NT2/D1 (cell line): ENCODE measurements at regions not wholly inside any gene's neighbourhood (a gene's known extent, or its start where the extent isn't known, plus 50 kb on each side); places are given as distances from the start of the nearest gene placed in this dataset.

Experiments used
- DNase-seq: peaks from one replicate; pipeline ENCODE4 v3.0.0-alpha.2; 2011; ENCODE audit warnings: low read depth, low spot score
- H3K27me3 ChIP-seq: 2 replicates; pipeline ENCODE4 v1.6.0; 2011; ENCODE audit warnings: mild to moderate bottlenecking; ENCODE audit not compliant: insufficient read length, insufficient read depth
- H3K36me3 ChIP-seq: 2 replicates; pipeline ENCODE4 v1.6.1; 2011; ENCODE audit warnings: mild to moderate bottlenecking, low read length, mixed read lengths; ENCODE audit not compliant: insufficient read depth, insufficient read length
- H3K4me1 ChIP-seq: 2 replicates; pipeline ENCODE4 v1.5.1; 2011; ENCODE audit not compliant: insufficient read depth, insufficient read length
- H3K4me3 ChIP-seq: 2 replicates; pipeline ENCODE4 v1.5.1; 2011; ENCODE audit warnings: low read depth; ENCODE audit not compliant: insufficient read length
- H3K9ac ChIP-seq: 2 replicates; pipeline ENCODE4 v1.6.0; 2011; ENCODE audit warnings: low read depth; ENCODE audit not compliant: insufficient read length
- H3K9me3 ChIP-seq: 2 replicates; pipeline ENCODE4 v1.5.1; 2011; ENCODE audit warnings: mild to moderate bottlenecking, low read length; ENCODE audit not compliant: insufficient read depth
- SUZ12 ChIP-seq: IDR thresholded peaks from 2 replicates; pipeline ENCODE4 v1.6.1; 2011; ENCODE audit not compliant: insufficient read length, insufficient read depth; ENCODE audit errors: extremely low read depth
- YY1 ChIP-seq: IDR thresholded peaks from 2 replicates; pipeline ENCODE4 v1.6.1; 2011; ENCODE audit not compliant: insufficient read length, insufficient read depth
- ZNF274 ChIP-seq: IDR thresholded peaks from 2 replicates; pipeline ENCODE4 v1.6.1; 2011; ENCODE audit warnings: mild to moderate bottlenecking, low read depth, low read length

DNA sequence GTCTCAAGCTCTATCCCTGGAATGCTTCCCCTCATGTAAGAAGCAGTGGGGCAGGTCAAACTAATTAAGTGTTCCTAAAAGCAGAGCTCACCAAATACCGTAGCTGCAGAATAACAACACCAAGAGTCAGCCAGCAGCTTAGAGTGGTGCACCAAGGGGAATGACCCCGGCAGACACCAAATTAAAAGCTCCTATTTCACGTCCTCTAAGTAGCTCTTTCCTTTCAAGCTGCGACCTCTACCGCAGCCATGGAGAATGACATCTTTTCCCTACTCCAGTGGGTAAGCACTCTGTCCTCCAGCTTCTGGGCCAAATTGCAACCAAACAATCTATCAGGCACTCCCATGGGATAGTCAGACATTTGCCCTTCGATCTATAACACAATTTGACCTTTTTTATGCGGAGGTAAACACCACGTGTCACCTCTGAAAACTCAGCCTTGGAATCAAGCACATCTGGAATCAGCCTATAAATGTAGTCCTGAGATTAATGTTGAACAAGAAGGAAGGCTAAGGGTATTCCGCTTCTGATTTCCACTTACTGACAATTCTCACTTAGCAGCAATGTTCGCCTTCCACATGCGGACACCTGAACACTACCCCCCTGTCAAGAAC is 67.6 kb upstream of the CDKN3 start:
- H3K9me3 ChIP-seq = no peaks in the 10 kb centered on the region
- H3K27me3 ChIP-seq = no peaks in the 10 kb centered on the region
- no peak overlapping the region for H3K4me3 ChIP-seq
- H3K9ac ChIP-seq = no peak overlapping the region
- no peaks in the 10 kb centered on the region for H3K36me3 ChIP-seq
- TF ChIP-seq SUZ12 (no peak), YY1 (no peak), ZNF274 (no peak)
- H3K4me1 ChIP-seq = no peaks in the 10 kb centered on the region
- peak; percentile 71 for DNase-seq

DNA sequence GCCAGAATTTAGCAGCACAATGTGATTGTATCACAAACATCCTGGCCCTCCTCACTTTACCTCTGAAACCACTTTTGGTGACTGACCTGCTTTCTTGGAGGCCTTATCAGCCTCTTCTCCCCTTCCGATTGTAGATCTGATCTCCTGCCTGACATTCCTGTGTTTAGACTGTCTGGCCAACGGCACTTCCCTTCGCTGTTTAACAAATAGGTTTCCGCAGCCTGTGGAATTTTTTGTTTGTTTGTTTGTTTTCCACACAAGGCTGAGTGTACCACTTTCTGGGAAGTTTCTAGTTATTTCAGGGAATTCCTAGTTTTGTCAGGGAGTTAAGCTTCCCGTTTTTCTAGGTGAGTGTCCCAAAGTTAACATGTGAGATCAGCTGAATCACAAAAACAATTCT is 65.9 kb upstream of the CDKN3 start:
- H3K9ac ChIP-seq = no peak overlapping the region
- no peaks in the 10 kb centered on the region for H3K36me3 ChIP-seq
- H3K4me1 ChIP-seq = no peaks in the 10 kb centered on the region
- no peak for TF ChIP-seq ZNF274
- no peak for TF ChIP-seq SUZ12
- no peak for TF ChIP-seq YY1
- H3K27me3 ChIP-seq = no peaks in the 10 kb centered on the region
- peaks cover 4% of the 10 kb centered on the region; the same call in 1 of the 2 replicates for H3K9me3 ChIP-seq
- DNase-seq = no peak
- no peak overlapping the region for H3K4me3 ChIP-seq

DNA sequence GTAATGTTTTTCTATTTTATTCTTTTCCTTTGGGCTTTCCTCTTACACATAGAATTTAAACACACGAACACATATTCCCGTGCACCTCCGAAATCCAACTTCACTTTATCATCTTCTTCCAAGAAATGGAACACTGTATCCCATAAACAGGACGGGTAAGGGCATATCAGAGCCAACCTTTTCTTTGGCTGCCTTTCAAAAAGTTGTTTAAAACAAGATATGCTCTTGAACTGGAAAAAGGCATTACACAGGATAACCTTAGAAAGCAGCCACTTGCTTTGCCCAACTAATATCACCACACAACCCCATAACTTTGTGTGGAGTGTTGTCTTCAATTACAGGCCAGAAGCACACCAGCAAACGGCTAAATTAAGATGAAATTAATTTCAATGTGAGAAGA is 65.3 kb upstream of the CDKN3 start:
- no peaks in the 10 kb centered on the region for H3K36me3 ChIP-seq
- no peaks in the 10 kb centered on the region for H3K27me3 ChIP-seq
- H3K4me3 ChIP-seq = no peak overlapping the region
- H3K9me3 ChIP-seq = peaks cover 7% of the 10 kb centered on the region; the same call in 1 of the 2 replicates
- DNase-seq = no peak
- no peak overlapping the region for H3K9ac ChIP-seq
- no peak for TF ChIP-seq SUZ12
- no peak for TF ChIP-seq YY1
- no peak for TF ChIP-seq ZNF274
- H3K4me1 ChIP-seq = no peaks in the 10 kb centered on the region

DNA sequence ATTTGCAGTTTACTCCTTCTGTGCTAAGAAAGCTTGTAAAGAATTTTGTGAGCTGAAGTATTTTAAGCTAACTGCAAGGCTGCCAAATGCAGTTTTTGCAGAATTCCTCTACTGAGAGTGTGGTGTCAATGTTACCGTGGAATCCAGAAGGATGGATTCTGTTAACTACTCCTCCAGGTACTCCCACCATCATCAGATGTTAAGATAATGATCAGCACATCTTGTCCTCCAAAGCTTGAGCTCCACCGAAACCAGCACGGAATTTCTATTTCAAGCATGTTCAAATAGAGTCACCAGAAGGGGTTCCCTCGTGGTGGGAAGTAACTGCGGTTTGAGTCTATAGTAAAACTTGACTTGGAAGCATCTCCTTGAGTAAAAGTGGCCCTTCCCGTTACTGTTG is 64.3 kb upstream of the CDKN3 start:
- no peak for DNase-seq
- no peak overlapping the region for H3K4me3 ChIP-seq

DNA sequence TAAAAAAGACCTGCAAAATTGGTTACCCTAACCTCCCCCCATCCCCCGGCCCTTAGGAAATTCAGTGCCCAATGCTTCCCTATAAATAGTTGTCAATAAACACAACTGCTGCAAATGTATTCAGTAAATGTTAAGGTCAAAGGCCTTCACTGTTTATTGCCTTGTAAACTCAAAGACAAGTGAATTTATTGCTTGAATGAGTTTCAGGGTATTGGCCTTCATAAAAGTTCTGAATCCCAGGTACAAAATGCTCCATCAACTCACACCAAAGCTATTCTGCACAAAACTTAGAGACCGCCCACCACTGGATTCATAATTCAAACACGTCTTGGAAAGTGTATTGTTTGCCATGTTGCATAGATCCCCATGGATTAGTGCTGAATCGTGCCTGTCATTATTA is 63.3 kb upstream of the CDKN3 start:
- H3K36me3 ChIP-seq = no peaks in the 10 kb centered on the region
- TF ChIP-seq YY1 = no peak
- no peak for DNase-seq
- no peak overlapping the region for H3K4me3 ChIP-seq
- no peaks in the 10 kb centered on the region for H3K4me1 ChIP-seq
- no peak overlapping the region for H3K9ac ChIP-seq
- H3K27me3 ChIP-seq = no peaks in the 10 kb centered on the region
- H3K9me3 ChIP-seq = peaks cover 7% of the 10 kb centered on the region; the same call in 1 of the 2 replicates

More for the DNA sequence above, 64.3 kb upstream of the CDKN3 start:
- H3K4me1 ChIP-seq = no peaks in the 10 kb centered on the region
- TF ChIP-seq ZNF274 = no peak
- TF ChIP-seq SUZ12 = no peak
- no peak for TF ChIP-seq YY1
- H3K9ac ChIP-seq = no peak overlapping the region
- H3K27me3 ChIP-seq = no peaks in the 10 kb centered on the region
- peaks cover 7% of the 10 kb centered on the region; the same call in 1 of the 2 replicates for H3K9me3 ChIP-seq
- H3K36me3 ChIP-seq = no peaks in the 10 kb centered on the region

DNA sequence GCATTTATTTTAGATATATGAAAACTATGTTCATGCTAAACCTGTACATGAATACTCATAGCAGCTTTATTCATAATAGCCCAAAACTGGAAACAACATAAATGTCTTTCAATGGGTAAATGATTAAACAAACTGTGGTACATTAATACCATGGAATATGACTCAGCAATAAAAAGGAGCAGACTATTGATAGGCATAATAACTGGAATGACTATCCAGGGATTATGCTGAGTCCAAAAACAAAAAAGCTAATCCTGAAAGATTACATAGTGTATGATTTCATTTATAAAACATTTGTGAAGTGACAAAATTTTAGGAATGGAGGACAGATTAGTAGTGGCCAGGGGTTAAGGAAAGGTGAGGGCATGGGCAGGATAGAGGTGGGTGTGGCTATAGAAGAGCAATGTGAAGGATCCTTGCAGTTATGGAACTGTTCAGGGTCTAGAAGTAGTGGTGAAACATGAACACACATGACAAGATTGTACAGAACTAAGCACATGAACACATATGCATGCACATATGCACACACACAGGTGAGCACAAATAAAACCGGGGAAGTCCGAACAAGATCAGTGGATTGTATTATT is 61.1 kb upstream of the CDKN3 start:
- Histone ChIP-seq H3K36me3 (no peaks in the 10 kb centered on the region), H3K9me3 (peaks cover 7% of the 10 kb centered on the region; the same call in 1 of the 2 replicates), H3K4me1 (no peaks in the 10 kb centered on the region), H3K4me3 (no peak overlapping the region), H3K27me3 (no peaks in the 10 kb centered on the region), H3K9ac (no peak overlapping the region)
- TF ChIP-seq YY1 = no peak
- no peak for TF ChIP-seq ZNF274
- TF ChIP-seq SUZ12 = no peak
- no peak for DNase-seq

DNA sequence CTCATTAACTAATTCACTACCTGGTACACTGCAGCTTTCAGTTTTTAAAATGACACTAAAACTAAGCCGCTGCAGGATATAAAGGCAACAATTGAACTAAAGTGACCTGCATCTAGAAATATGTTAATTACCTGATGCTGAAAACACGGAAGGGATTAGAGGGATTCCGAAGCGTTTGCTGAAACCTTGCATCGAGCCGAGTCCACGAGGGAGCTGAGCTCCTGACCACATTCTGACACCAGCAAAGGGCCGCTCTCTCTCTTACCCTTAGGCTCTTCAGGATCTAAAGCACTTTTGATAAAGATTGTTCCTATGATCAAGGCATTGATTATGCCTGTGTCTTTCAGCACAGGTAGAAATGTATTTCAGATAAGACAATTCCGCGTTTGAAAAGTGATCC is 59.5 kb upstream of the CDKN3 start:
- no peaks in the 10 kb centered on the region for H3K36me3 ChIP-seq
- H3K27me3 ChIP-seq = no peaks in the 10 kb centered on the region
- DNase-seq = peak; percentile 16
- TF ChIP-seq YY1 (no peak), ZNF274 (no peak), SUZ12 (no peak)
- no peak overlapping the region for H3K9ac ChIP-seq
- no peaks in the 10 kb centered on the region for H3K4me1 ChIP-seq
- peaks cover 7% of the 10 kb centered on the region; the same call in 1 of the 2 replicates for H3K9me3 ChIP-seq
- H3K4me3 ChIP-seq = no peak overlapping the region
